ENCODE measurements at regions not wholly inside any gene's neighbourhood (a gene's known extent, or its start where the extent isn't known, plus 50 kb on each side); places are given as distances from the start of the nearest gene placed in this dataset.

GRCh38 chr3:159584421-159584820 is 404.2 kb upstream of the IL12A start:
- TF ChIP-seq CTCF (IDR thresholded peaks at IDR 0.05; ENCODE audit: insufficient read depth, low read length, poor library complexity, severe bottlenecking) (no peak), EZH2phosphoT487 (conservative IDR thresholded peaks at IDR 0.05; ENCODE audit: low read length) (no peak)

Measured in SU-DHL-6 (cell line).